Panc1 (cell line): ENCODE measurements at regions not wholly inside any gene's neighbourhood (a gene's known extent, or its start where the extent isn't known, plus 50 kb on each side); places are given as distances from the start of the nearest gene placed in this dataset.

Experiments
- ATAC-seq: fragments of 200-7000 bp; cut with Tn5 transposase; 2 replicates; pipeline ENCODE4 v1.9.1; 2020; ENCODE audit warnings: mild to moderate bottlenecking, moderate library complexity
- BruUV-seq: library from RNA; stranded (reverse); fragments of 400-500 nt; replicated peaks from 2 replicates; lab custom pipeline; 2021; lab: Mats Ljungman, UMichigan
- CTCF ChIA-PET: fragments of 300-600 bp; sonication (Branson Sonifier 250); formaldehyde crosslinking; loops from one replicate; lab custom pipeline; 2022; ENCODE audit warnings: antibody characterized with exemption; lab: Charles Lee
- POLR2A ChIA-PET: fragments of 300-600 bp; sonication (Branson Sonifier 250); formaldehyde crosslinking; loops from one replicate; lab custom pipeline; 2022; ENCODE audit warnings: antibody characterized with exemption; lab: Charles Lee
- DNase-seq: peaks from one replicate; pipeline ENCODE4 v3.0.0-alpha.2; 2010; ENCODE audit warnings: low read depth, low spot score
- H3K27ac ChIP-seq: 2 replicates; pipeline ENCODE4 v1.5.1; 2011; ENCODE audit warnings: mild to moderate bottlenecking, low read length, inconsistent platforms
- H3K27me3 ChIP-seq: fragments of 200-500 bp; sonication (Bioruptor generic); 2 replicates; pipeline ENCODE4 v1.6.0; 2014; ENCODE audit warnings: low read length, inconsistent platforms; ENCODE audit not compliant: control insufficient read depth, insufficient read depth
- H3K36me3 ChIP-seq: fragments of 200-500 bp; sonication (Bioruptor generic); 2 replicates; pipeline ENCODE4 v1.5.1; 2014; ENCODE audit warnings: inconsistent platforms, mild to moderate bottlenecking, low read length, moderate library complexity; ENCODE audit not compliant: control insufficient read depth, insufficient read depth
- H3K4me1 ChIP-seq: 2 replicates; pipeline ENCODE4 v1.5.1; 2011; ENCODE audit warnings: inconsistent platforms, mild to moderate bottlenecking, low read length, moderate library complexity; ENCODE audit not compliant: control insufficient read depth, insufficient read depth
- H3K4me3 ChIP-seq, 2 experiments: 2 replicates each; pipeline ENCODE4 v1.5.1; 2011 to 2012; ENCODE audit warnings: low read depth in 2 of 2, low read length in 2 of 2, mild to moderate bottlenecking in 2 of 2, inconsistent platforms in 1 of 2, moderate library complexity in 1 of 2
- H3K9me3 ChIP-seq: fragments of 200-500 bp; sonication (Bioruptor generic); 2 replicates; pipeline ENCODE4 v1.5.1; 2014; ENCODE audit warnings: low read depth, mild to moderate bottlenecking, inconsistent platforms, low read length, moderate library complexity; ENCODE audit not compliant: control insufficient read depth, insufficient read depth
- CTCF ChIP-seq: fragments of 450-650 bp; IDR thresholded peaks from 2 replicates; pipeline ENCODE4 v1.5.1; 2017; ENCODE audit warnings: mild to moderate bottlenecking
- POLR2AphosphoS5 ChIP-seq: IDR thresholded peaks from 2 replicates; pipeline ENCODE4 v1.6.1; 2012; ENCODE audit warnings: mild to moderate bottlenecking, low read depth, low read length, moderate library complexity
- SIN3A ChIP-seq: IDR thresholded peaks from 2 replicates; pipeline ENCODE4 v1.6.1; 2012; ENCODE audit warnings: low read depth, mild to moderate bottlenecking, low read length, moderate library complexity, borderline replicate concordance; ENCODE audit not compliant: insufficient read depth
- TCF7L2 ChIP-seq: IDR thresholded peaks from 2 replicates; pipeline ENCODE4 v1.6.1; 2011; ENCODE audit warnings: mild to moderate bottlenecking, low read depth, low read length, inconsistent platforms
- in situ Hi-C: cut with HindIII; loops from 2 replicates; pipeline ENCODE4 v1.10.0; 2016; ENCODE audit warnings: low sequenced_read_pairs, low pct_unique_long_range_greater_than_20kb
- intact Hi-C: fragments of 100-400 bp; cut with micrococcal nuclease; formaldehyde crosslinking; loops from one replicate; pipeline ENCODE4 v1.10.0; 2022; ENCODE audit not compliant: unreplicated experiment
- TF ChIP-seq, protein P1 (sequence below), 2 experiments: IDR thresholded peaks; 2 replicates each; pipeline ENCODE4 v1.6.1; 2011 to 2012; ENCODE audit warnings: low read depth in 2 of 2, control low read depth in 1 of 2, low read length in 1 of 2, mild to moderate bottlenecking in 1 of 2, moderate library complexity in 1 of 2; ENCODE audit not compliant: insufficient read depth in 1 of 2

GRCh38 chr5:130870691-130871090 is 294.4 kb downstream of the HINT1 start:
- no peaks in the 10 kb centered on the region for H3K36me3 ChIP-seq
- no peak overlapping the region for H3K4me3 ChIP-seq
- H3K4me1 ChIP-seq, result no peaks in the 10 kb centered on the region
- TF ChIP-seq, protein P1, sequence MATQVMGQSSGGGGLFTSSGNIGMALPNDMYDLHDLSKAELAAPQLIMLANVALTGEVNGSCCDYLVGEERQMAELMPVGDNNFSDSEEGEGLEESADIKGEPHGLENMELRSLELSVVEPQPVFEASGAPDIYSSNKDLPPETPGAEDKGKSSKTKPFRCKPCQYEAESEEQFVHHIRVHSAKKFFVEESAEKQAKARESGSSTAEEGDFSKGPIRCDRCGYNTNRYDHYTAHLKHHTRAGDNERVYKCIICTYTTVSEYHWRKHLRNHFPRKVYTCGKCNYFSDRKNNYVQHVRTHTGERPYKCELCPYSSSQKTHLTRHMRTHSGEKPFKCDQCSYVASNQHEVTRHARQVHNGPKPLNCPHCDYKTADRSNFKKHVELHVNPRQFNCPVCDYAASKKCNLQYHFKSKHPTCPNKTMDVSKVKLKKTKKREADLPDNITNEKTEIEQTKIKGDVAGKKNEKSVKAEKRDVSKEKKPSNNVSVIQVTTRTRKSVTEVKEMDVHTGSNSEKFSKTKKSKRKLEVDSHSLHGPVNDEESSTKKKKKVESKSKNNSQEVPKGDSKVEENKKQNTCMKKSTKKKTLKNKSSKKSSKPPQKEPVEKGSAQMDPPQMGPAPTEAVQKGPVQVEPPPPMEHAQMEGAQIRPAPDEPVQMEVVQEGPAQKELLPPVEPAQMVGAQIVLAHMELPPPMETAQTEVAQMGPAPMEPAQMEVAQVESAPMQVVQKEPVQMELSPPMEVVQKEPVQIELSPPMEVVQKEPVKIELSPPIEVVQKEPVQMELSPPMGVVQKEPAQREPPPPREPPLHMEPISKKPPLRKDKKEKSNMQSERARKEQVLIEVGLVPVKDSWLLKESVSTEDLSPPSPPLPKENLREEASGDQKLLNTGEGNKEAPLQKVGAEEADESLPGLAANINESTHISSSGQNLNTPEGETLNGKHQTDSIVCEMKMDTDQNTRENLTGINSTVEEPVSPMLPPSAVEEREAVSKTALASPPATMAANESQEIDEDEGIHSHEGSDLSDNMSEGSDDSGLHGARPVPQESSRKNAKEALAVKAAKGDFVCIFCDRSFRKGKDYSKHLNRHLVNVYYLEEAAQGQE (IDR thresholded peaks at IDR 0.05; ENCODE audit: insufficient read depth in 1 of 2, low read depth in 2 of 2, low read length in 1 of 2), result no peak
- TF ChIP-seq SIN3A (no peak), POLR2AphosphoS5 (no peak), TCF7L2 (no peak), CTCF (no peak)
- no peaks in the 10 kb centered on the region for H3K27me3 ChIP-seq
- POLR2A ChIA-PET, result interaction anchor here (0.5 to 0.6 kb wide), 2 partner anchors 287 to 879 kb away, joined by 3 to 4 read pairs; no protein-coding TSS in a partner anchor
- BruUV-seq, result no TSS peak
- DNase-seq (no peak), ATAC-seq (no peak)
- in situ Hi-C loops (no loop called here), intact Hi-C loops (loop anchor here (1.0 kb wide), 1 partner anchor 240 kb away; no protein-coding TSS in a partner anchor)
- no peak overlapping the region for H3K27ac ChIP-seq
- CTCF ChIA-PET, result no interaction called here
- no peaks in the 10 kb centered on the region for H3K9me3 ChIP-seq

GRCh38 chr5:130868186-130868840 is 296.7 kb downstream of the HINT1 start:
- DNase-seq, result no peak
- H3K9me3 ChIP-seq, result no peaks in the 10 kb centered on the region
- POLR2A ChIA-PET, result no interaction called here
- CTCF ChIA-PET, result no interaction called here
- no peak overlapping the region for H3K27ac ChIP-seq
- H3K27me3 ChIP-seq, result no peaks in the 10 kb centered on the region
- no peak overlapping the region for H3K4me3 ChIP-seq
- no peak for ATAC-seq
- in situ Hi-C loops, result no loop called here
- no peaks in the 10 kb centered on the region for H3K4me1 ChIP-seq
- no peaks in the 10 kb centered on the region for H3K36me3 ChIP-seq
- intact Hi-C loops, result no loop called here
- no TSS peak for BruUV-seq
- TF ChIP-seq CTCF (no peak), POLR2AphosphoS5 (no peak), SIN3A (no peak), TCF7L2 (no peak)
- TF ChIP-seq, protein P1 (IDR thresholded peaks at IDR 0.05; ENCODE audit: insufficient read depth in 1 of 2, low read depth in 2 of 2, low read length in 1 of 2), result no peak
